Smooth muscle cell (in vitro differentiated cells): ENCODE measurements at regions not wholly inside any gene's neighbourhood (a gene's known extent, or its start where the extent isn't known, plus 50 kb on each side); places are given as distances from the start of the nearest gene placed in this dataset.

Experiments
- DNase-seq: peaks from one replicate; lab custom pipeline; 2025; ENCODE audit not compliant: unreplicated experiment; lab: John Stamatoyannopoulos, UW
- H2AFZ ChIP-seq: fragments of 200-600 bp; sonication (generic); 2 replicates; pipeline ENCODE4 v1.6.0; 2016; ENCODE audit warnings: antibody characterized with exemption, low read depth, mild to moderate bottlenecking
- H3F3A ChIP-seq: fragments of 200-600 bp; sonication (generic); 2 replicates; pipeline ENCODE4 v1.6.0; 2017; ENCODE audit warnings: antibody characterized with exemption, low read depth
- H3K27ac ChIP-seq: fragments of 200-600 bp; sonication (generic); 2 replicates; pipeline ENCODE4 v1.5.1; 2016; ENCODE audit warnings: low read depth, mild to moderate bottlenecking
- H3K27me3 ChIP-seq: fragments of 200-600 bp; sonication (generic); 2 replicates; pipeline ENCODE4 v1.6.1; 2016; ENCODE audit warnings: low read depth, mild to moderate bottlenecking
- H3K36me3 ChIP-seq: fragments of 200-600 bp; sonication (generic); 2 replicates; pipeline ENCODE4 v1.5.1; 2016; ENCODE audit warnings: low read depth
- H3K4me1 ChIP-seq: fragments of 200-600 bp; sonication (generic); 2 replicates; pipeline ENCODE4 v1.5.1; 2016; ENCODE audit warnings: low read depth
- H3K4me2 ChIP-seq: fragments of 200-600 bp; sonication (generic); 2 replicates; pipeline ENCODE4 v1.6.0; 2016; ENCODE audit warnings: mild to moderate bottlenecking
- H3K4me3 ChIP-seq: fragments of 200-600 bp; sonication (generic); 2 replicates; pipeline ENCODE4 v1.5.1; 2016; ENCODE audit warnings: mild to moderate bottlenecking
- H3K79me2 ChIP-seq: fragments of 200-600 bp; sonication (generic); 2 replicates; pipeline ENCODE4 v1.6.0; 2016; ENCODE audit warnings: low read depth, mild to moderate bottlenecking
- H3K9ac ChIP-seq: fragments of 200-600 bp; sonication (generic); 2 replicates; pipeline ENCODE4 v1.6.0; 2016; ENCODE audit warnings: low read depth
- H3K9me3 ChIP-seq: fragments of 200-600 bp; sonication (generic); replicated peaks from 2 replicates; pipeline ENCODE4 v1.5.1; 2016; ENCODE audit warnings: low read depth
- H4K20me1 ChIP-seq: fragments of 200-600 bp; sonication (generic); 2 replicates; pipeline ENCODE4 v1.6.0; 2016; ENCODE audit warnings: low read depth
- CTCF ChIP-seq: fragments of 200-600 bp; sonication (generic); IDR thresholded peaks from 2 replicates; pipeline ENCODE4 v1.5.1; 2017; ENCODE audit warnings: borderline replicate concordance, mild to moderate bottlenecking, antibody characterized with exemption; ENCODE audit not compliant: insufficient read depth, poor library complexity, severe bottlenecking
- WGBS: methylation state at CpG from one replicate; pipeline ENCODE4 v1.1.7; 2016; ENCODE audit warnings: low lambda C conversion rate; 5-methylcytosine and 5-hydroxymethylcytosine counted together

DNA sequence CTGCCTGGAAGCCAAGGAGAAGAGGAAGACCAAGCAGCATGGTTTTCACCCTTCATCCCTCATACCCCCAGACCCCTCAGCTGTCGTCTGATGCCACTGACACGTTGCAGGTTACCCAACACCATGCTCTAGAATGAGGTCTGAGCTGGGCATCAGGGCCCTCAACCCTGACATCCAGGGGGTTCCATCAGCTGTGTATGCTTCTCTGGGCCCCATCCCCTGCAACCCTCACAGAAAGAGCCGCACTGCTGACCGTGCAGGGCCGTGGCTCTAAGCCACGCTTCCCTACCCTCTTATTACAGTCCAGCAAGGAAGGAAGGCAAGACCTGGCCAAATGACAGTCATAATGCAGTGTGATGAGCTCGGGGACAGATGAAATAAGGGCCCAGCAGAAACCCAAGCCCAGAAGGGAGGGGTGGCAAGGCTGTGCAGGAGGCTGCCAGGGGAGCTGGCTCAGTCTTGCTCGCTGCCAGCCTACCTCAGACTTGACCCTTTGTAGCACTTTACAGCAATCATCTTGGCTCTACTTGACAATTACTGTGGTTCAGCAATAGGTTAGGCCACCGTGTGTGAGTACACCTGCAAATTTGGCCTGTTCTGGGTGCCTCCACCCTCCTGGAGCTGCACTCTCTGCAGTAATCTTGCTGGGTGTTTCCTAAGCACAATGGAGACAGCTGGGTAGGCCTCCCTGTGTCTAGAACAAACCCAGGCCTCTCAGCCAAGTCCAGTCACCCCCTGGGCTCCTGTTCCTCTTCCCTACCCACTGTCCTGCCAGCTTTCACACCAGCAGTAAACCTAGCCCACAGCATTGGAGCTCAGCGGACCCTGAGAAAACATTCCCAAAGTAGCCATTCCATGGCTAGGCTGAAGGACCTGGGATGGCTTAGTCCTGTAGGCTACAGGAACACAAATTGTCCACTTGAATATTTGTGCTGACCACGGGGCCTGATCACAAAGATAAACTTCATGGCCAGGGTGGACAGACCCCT lies 115.3 kb upstream of the NEO1 start:
- Histone ChIP-seq H3K27ac (no peak overlapping the region), H3K27me3 (peaks cover 22% of the 10 kb centered on the region), H3K4me1 (peaks cover 5% of the 10 kb centered on the region), H3K4me3 (no peak overlapping the region), H3K9ac (no peak overlapping the region), H3F3A (no peaks in the 10 kb centered on the region), H3K79me2 (no peaks in the 10 kb centered on the region), H3K36me3 (no peaks in the 10 kb centered on the region), H4K20me1 (no peaks in the 10 kb centered on the region), H3K4me2 (no peak overlapping the region), H3K9me3 (no peaks in the 10 kb centered on the region), H2AFZ (no peak overlapping the region)
- 89% methylated on average over 11 of the region's 11 CpGs for WGBS
- no peak for TF ChIP-seq CTCF
- no peak for DNase-seq

DNA sequence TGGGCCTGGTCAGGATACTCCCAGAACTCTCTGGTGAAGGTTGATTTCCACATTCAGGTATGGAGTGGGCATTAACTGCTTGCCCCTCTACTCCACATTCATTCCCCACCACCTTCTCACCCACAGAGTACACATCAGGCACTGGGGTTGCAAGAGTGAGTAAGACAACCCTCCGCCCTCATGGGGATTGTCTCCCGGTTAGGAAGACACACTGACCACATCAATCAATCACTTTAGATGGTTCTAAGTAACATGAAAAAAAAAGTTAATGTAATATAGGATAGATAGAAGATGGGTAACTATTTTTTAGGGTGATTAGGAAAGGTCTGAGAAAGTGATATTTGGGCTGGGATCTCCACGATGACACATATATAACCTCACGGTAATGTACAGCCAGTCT lies 116.0 kb upstream of the NEO1 start:
- Histone ChIP-seq H3K36me3 (no peaks in the 10 kb centered on the region), H3K4me3 (no peak overlapping the region), H3F3A (no peaks in the 10 kb centered on the region), H3K4me1 (peaks cover 5% of the 10 kb centered on the region), H3K9ac (no peak overlapping the region), H3K79me2 (no peaks in the 10 kb centered on the region), H3K9me3 (no peaks in the 10 kb centered on the region), H3K27me3 (peaks cover 22% of the 10 kb centered on the region), H4K20me1 (no peaks in the 10 kb centered on the region), H3K4me2 (no peak overlapping the region), H2AFZ (no peak overlapping the region), H3K27ac (no peak overlapping the region)
- DNase-seq: no peak
- TF ChIP-seq CTCF: no peak
- WGBS: 94% methylated on average over 4 of the region's 4 CpGs

DNA sequence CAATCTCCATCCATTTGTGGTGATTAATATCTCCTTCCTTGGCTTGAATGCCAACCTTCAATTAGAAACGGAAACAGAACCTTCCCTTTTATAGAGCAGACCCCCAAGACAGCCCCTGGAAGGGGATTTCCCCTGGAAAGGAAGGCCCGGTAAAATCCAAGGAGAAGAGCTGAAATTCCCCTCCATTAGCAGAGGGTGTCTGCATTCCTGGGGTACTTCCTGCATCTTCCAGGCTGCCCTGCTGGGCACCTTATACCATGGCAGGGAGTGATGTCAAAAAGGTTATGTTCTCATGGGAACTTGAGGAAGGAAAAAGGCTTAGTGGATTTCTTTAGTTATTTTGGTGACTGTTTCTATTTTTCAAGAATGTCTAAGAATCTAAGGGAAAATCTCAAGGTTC lies 116.7 kb upstream of the NEO1 start:
- no peak for DNase-seq
- no peaks in the 10 kb centered on the region for H3K9me3 ChIP-seq
- 51% methylated on average over 2 of the region's 2 CpGs for WGBS
- H3K27ac ChIP-seq: no peak overlapping the region
- H3K4me2 ChIP-seq: no peak overlapping the region
- H3K4me1 ChIP-seq: peaks cover 5% of the 10 kb centered on the region
- no peaks in the 10 kb centered on the region for H3F3A ChIP-seq
- no peaks in the 10 kb centered on the region for H3K36me3 ChIP-seq
- no peak overlapping the region for H3K4me3 ChIP-seq
- H2AFZ ChIP-seq: no peak overlapping the region
- no peak for TF ChIP-seq CTCF
- peaks cover 24% of the 10 kb centered on the region for H3K27me3 ChIP-seq
- no peaks in the 10 kb centered on the region for H4K20me1 ChIP-seq
- no peaks in the 10 kb centered on the region for H3K79me2 ChIP-seq
- H3K9ac ChIP-seq: no peak overlapping the region
